WI38 (cell line): ENCODE measurements at regions not wholly inside any gene's neighbourhood (a gene's known extent, or its start where the extent isn't known, plus 50 kb on each side); places are given as distances from the start of the nearest gene placed in this dataset.
A peak's percentile ranks its signal among the peaks of the same experiment; 100 is the strongest.

Source experiments
- H3K4me3 ChIP-seq: 2 replicates; pipeline ENCODE4 v1.5.1; 2011; ENCODE audit warnings: low read depth, mild to moderate bottlenecking, control low read depth, low read length
- TF ChIP-seq, protein P1 (sequence below): IDR thresholded peaks from 2 replicates; pipeline ENCODE4 v1.5.1; 2012; ENCODE audit warnings: low read depth, mild to moderate bottlenecking, control low read depth, low read length

DNA sequence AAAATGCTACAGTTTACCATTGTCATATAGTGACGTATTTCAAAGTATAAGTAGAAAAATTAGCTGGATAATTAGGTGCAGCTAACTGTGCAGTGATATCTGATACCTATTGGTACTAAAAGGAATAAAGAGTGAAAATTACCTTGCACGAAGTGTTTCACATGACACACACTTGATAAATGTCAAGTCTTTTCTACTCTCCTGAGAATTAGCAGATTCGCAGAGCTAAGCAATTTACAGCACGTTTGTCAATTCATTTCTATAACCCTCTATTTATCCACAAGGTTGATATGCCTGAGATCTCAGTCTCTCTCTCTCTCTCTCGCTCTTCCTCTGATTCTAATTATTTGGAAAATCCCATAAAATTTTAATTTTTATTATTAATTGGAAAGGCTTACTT lies 1109.0 kb downstream of the EFNB2 start:
- TF ChIP-seq, protein P1, sequence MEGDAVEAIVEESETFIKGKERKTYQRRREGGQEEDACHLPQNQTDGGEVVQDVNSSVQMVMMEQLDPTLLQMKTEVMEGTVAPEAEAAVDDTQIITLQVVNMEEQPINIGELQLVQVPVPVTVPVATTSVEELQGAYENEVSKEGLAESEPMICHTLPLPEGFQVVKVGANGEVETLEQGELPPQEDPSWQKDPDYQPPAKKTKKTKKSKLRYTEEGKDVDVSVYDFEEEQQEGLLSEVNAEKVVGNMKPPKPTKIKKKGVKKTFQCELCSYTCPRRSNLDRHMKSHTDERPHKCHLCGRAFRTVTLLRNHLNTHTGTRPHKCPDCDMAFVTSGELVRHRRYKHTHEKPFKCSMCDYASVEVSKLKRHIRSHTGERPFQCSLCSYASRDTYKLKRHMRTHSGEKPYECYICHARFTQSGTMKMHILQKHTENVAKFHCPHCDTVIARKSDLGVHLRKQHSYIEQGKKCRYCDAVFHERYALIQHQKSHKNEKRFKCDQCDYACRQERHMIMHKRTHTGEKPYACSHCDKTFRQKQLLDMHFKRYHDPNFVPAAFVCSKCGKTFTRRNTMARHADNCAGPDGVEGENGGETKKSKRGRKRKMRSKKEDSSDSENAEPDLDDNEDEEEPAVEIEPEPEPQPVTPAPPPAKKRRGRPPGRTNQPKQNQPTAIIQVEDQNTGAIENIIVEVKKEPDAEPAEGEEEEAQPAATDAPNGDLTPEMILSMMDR, result no peak
- no peak overlapping the region for H3K4me3 ChIP-seq

DNA sequence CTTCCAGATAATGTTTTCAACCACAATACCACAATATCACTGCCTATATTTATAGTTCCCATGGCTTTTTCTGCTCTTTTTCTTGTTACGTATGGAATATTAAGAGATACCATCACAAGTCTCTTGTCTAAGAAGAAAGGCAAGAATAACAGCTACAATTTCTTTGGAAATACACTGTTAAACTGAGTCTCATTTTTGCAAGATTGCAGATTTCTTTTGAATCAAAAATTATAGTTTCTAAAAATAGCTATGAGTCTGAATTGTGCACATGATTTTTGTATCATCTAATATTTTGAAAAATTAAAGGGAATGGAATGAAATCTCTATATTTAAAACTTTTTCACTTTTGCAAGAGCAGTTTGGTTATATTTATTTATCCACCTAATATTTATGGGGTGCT lies 1120.8 kb downstream of the EFNB2 start:
- TF ChIP-seq, protein P1, result no peak
- no peak overlapping the region for H3K4me3 ChIP-seq

DNA sequence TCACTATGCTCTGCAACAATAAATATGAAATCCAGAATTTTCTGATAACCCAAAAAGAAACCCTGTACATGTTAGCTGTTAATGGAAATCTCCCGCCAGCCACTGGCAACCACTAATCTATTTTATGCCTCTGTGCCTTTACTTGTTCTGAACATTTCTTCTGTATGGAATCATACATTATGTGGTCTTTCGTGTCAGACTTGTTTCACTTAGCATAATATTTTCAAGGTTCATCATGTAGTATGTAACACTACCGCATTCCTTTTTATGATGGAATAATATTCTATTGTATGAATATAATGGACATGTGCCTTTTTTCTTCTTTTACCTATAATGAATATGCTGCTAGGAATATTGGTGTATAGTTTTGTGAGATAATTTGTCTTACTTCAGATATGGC lies 1123.3 kb downstream of the EFNB2 start:
- TF ChIP-seq, protein P1, result no peak

DNA sequence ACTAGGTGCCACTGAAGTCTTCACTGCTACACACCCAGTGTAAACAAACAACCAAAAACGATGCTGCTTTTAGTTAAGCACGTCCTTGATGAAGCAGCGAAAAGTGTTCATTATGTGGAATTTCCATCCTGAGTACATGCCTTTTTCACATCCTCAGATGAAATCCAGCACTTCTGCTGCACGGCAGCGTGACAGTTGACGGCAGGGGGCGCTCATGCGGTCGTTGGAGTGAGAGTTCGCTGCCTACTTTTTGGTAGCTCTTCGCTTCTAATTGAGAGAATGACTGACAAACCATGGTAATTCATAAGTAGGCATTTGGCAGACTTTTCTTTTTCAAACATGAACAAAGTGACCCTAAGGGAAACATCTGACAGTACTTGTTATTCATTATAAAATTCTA lies 1124.9 kb downstream of the EFNB2 start:
- TF ChIP-seq, protein P1, result peak; percentile 16; the same call in 1 of the 2 replicates
- H3K4me3 ChIP-seq, result no peak overlapping the region

More for the DNA sequence above, 1123.3 kb downstream of the EFNB2 start:
- H3K4me3 ChIP-seq, result no peak overlapping the region

DNA sequence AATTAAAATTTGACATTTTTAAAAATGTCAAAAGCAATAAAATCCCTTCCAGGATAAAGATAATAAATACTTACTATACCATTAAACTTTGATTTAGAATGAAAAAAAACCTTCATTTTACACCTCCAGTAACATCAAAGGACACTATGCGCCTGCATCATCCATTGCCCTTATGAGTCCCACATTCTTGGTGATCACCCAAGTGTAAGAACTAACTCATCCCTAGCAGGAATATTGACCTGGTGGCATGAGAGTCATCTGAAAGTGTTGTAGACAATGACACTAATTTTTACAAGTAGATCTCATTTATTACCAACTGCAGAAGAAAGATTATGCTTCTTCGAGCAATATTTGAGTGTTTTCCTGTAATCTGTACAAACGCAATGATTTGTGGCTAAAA lies 1128.9 kb downstream of the EFNB2 start:
- H3K4me3 ChIP-seq, result no peak overlapping the region
- TF ChIP-seq, protein P1, result no peak

DNA sequence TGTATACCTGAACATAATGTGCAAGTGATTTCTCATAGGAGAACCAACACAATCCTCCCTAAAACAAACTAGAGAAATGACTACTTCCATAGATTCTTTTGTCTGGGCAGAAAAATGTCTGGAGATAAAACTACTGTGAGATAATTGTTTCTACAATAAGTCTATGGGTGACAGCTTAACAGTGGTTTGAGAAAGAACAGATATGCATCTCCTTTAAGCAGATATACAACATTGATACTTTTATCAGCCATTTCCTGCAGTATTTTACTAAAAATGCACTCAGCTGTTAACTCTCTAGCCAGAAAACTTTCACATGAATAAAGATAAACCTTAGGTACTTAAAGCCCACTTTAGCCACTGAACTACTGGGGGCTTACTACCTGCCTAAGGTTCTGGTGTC lies 1132.4 kb downstream of the EFNB2 start:
- TF ChIP-seq, protein P1, result no peak
- H3K4me3 ChIP-seq, result no peak overlapping the region

DNA sequence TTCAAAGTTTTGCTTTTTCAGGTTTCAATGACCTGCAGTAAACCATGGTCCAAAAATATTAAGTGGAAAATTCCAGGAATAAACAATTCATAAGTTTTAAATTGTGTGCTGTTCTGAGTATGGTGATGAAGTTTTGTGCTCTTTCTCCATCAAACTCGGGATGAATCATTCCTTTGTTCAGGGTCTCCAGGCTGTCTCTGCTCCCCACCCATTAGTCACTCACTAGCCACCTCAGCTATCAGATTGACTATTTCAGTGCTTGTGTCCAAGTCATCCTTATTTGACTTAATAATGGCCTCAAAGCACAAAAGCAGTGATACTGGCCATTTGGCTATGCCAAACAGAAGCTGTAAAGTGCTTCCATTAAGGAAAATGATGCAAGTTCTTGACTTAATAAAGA lies 1140.4 kb downstream of the EFNB2 start:
- H3K4me3 ChIP-seq, result no peak overlapping the region
- TF ChIP-seq, protein P1, result no peak
